OCI-LY7 (cell line): ENCODE measurements at regions not wholly inside any gene's neighbourhood (a gene's known extent, or its start where the extent isn't known, plus 50 kb on each side); places are given as distances from the start of the nearest gene placed in this dataset.
"Not testable (repeated sequence)": the region's sequence is repeated elsewhere in the genome, so short reads cannot be mapped to it uniquely, and the experiment has no call there.

ENCODE experiments used
- BruUV-seq: library from RNA; stranded (reverse); fragments of 400-500 nt; replicated peaks from 2 replicates; lab custom pipeline; 2021; lab: Mats Ljungman, UMichigan
- CTCF ChIA-PET: fragments of 300-600 bp; sonication (Branson Sonifier 250); formaldehyde crosslinking; loops from one replicate; lab custom pipeline; 2022; ENCODE audit warnings: antibody characterized with exemption; ENCODE audit not compliant: unreplicated experiment; lab: Charles Lee
- POLR2A ChIA-PET: fragments of 300-600 bp; sonication (Branson Sonifier 250); formaldehyde crosslinking; loops from one replicate; lab custom pipeline; 2022; ENCODE audit warnings: antibody characterized with exemption; lab: Charles Lee
- DNase-seq: peaks from one replicate; pipeline ENCODE4 v3.0.0-alpha.2; 2015; ENCODE audit warnings: low spot score
- H2AFZ ChIP-seq: fragments of 200-600 bp; sonication (generic), shearing (Covaris generic); 2 replicates; pipeline ENCODE4 v1.6.1; 2014; ENCODE audit warnings: mild to moderate bottlenecking, antibody characterized with exemption, low read length, moderate library complexity
- H3K27ac ChIP-seq: fragments of 200-600 bp; sonication (generic); 2 replicates; pipeline ENCODE4 v1.5.1; 2014; ENCODE audit warnings: mixed run types, low read depth, mild to moderate bottlenecking, moderate library complexity, low read length, inconsistent platforms; ENCODE audit not compliant: poor library complexity, severe bottlenecking
- H3K36me3 ChIP-seq: fragments of 200-600 bp; sonication (generic); 2 replicates; pipeline ENCODE4 v1.6.1; 2014; ENCODE audit warnings: mild to moderate bottlenecking, antibody characterized with exemption, low read length, moderate library complexity, mixed read lengths; ENCODE audit not compliant: insufficient read depth
- H3K4me1 ChIP-seq: fragments of 200-600 bp; sonication (generic); 2 replicates; pipeline ENCODE4 v1.5.1; 2014; ENCODE audit warnings: mild to moderate bottlenecking, low read length; ENCODE audit not compliant: insufficient read depth, poor library complexity, severe bottlenecking
- H3K4me2 ChIP-seq: fragments of 200-600 bp; sonication (generic); 2 replicates; pipeline ENCODE4 v1.6.1; 2014; ENCODE audit warnings: mild to moderate bottlenecking, low read length
- H3K4me3 ChIP-seq: fragments of 200-600 bp; sonication (generic); 2 replicates; pipeline ENCODE4 v1.5.1; 2014; ENCODE audit warnings: mild to moderate bottlenecking, low read depth, low read length; ENCODE audit not compliant: poor library complexity, severe bottlenecking
- H3K79me2 ChIP-seq: fragments of 200-600 bp; sonication (generic); 2 replicates; pipeline ENCODE4 v1.6.1; 2016; ENCODE audit warnings: low read depth, mild to moderate bottlenecking, low read length, moderate library complexity, mixed read lengths; ENCODE audit not compliant: insufficient read depth
- H3K9me2 ChIP-seq: fragments of 200-600 bp; sonication (generic); 2 replicates; pipeline ENCODE4 v1.6.1; 2016; ENCODE audit warnings: mild to moderate bottlenecking, low read length, mixed read lengths; ENCODE audit not compliant: insufficient read depth
- H3K9me3 ChIP-seq: fragments of 200-600 bp; sonication (generic); 2 replicates; pipeline ENCODE4 v1.6.1; 2014; ENCODE audit warnings: mild to moderate bottlenecking, mixed run types, low read length, mixed read lengths
- H4K20me1 ChIP-seq: fragments of 200-600 bp; sonication (generic); 2 replicates; pipeline ENCODE4 v1.6.1; 2014; ENCODE audit warnings: mild to moderate bottlenecking, antibody characterized with exemption, low read length, moderate library complexity, mixed read lengths; ENCODE audit not compliant: insufficient read depth
- CTCF ChIP-seq: fragments of 200-600 bp; sonication (generic); conservative IDR thresholded peaks from 2 replicates; pipeline ENCODE4 v1.5.1; 2014; ENCODE audit warnings: mild to moderate bottlenecking, antibody characterized with exemption, low read length, moderate library complexity, mixed read lengths
- EZH2phosphoT487 ChIP-seq: fragments of 200-600 bp; sonication (generic); IDR thresholded peaks from 2 replicates; pipeline ENCODE4 v1.6.1; 2018; ENCODE audit warnings: low read depth, borderline replicate concordance, mild to moderate bottlenecking, mixed run types, antibody characterized with exemption, low read length, moderate library complexity, mixed read lengths
- intact Hi-C: fragments of 100-400 bp; cut with micrococcal nuclease; formaldehyde crosslinking; loops from one replicate; pipeline ENCODE4 v1.10.0; 2022; ENCODE audit not compliant: unreplicated experiment

GRCh38 chr16:59111280-59111679 lies 377.2 kb upstream of the GOT2 start:
- no peak for DNase-seq
- CTCF ChIA-PET: no interaction called here
- H3K9me2 ChIP-seq: no peaks in the 10 kb centered on the region
- POLR2A ChIA-PET: no interaction called here
- H3K36me3 ChIP-seq: no peaks in the 10 kb centered on the region
- H3K9me3 ChIP-seq: no peaks in the 10 kb centered on the region
- intact Hi-C loops: no loop called here
- H2AFZ ChIP-seq: no peak overlapping the region
- no peaks in the 10 kb centered on the region for H3K4me1 ChIP-seq
- no TSS peak for BruUV-seq
- no peaks in the 10 kb centered on the region for H3K79me2 ChIP-seq
- no peak overlapping the region for H3K4me3 ChIP-seq
- no peaks in the 10 kb centered on the region for H4K20me1 ChIP-seq
- no peak overlapping the region for H3K4me2 ChIP-seq
- no peak overlapping the region for H3K27ac ChIP-seq
- TF ChIP-seq CTCF (no peak), EZH2phosphoT487 (no peak)

GRCh38 chr16:59108374-59108773 lies 374.3 kb upstream of the GOT2 start:
- Histone ChIP-seq H2AFZ (no peak overlapping the region), H3K4me3 (no peak overlapping the region), H3K36me3 (no peaks in the 10 kb centered on the region), H3K4me2 (no peak overlapping the region), H4K20me1 (no peaks in the 10 kb centered on the region), H3K79me2 (no peaks in the 10 kb centered on the region), H3K9me2 (no peaks in the 10 kb centered on the region), H3K4me1 (no peaks in the 10 kb centered on the region), H3K9me3 (no peaks in the 10 kb centered on the region), H3K27ac (no peak overlapping the region)
- intact Hi-C loops: no loop called here
- CTCF ChIA-PET: no interaction called here
- BruUV-seq: no TSS peak
- POLR2A ChIA-PET: interaction anchor here (0.6 to 0.8 kb wide), 6 partner anchors 12 to 237 kb away, joined by 3 to 5 read pairs (median 4); no protein-coding TSS in a partner anchor
- DNase-seq: no peak
- TF ChIP-seq EZH2phosphoT487 (no peak), CTCF (no peak)

GRCh38 chr16:59096682-59097081 lies 362.6 kb upstream of the GOT2 start:
- intact Hi-C loops, BruUV-seq, H3K36me3 ChIP-seq, H3K4me3 ChIP-seq, H3K4me1 ChIP-seq, DNase-seq, H3K79me2 ChIP-seq, CTCF ChIA-PET, H3K9me3 ChIP-seq, H2AFZ ChIP-seq, H3K4me2 ChIP-seq, H4K20me1 ChIP-seq, H3K9me2 ChIP-seq, H3K27ac ChIP-seq, POLR2A ChIA-PET: not testable (repeated sequence)
